Activated T-cell treated with anti-CD3 and anti-CD28 coated beads, Interleukin-2, amount 50 U/mL, for 4 hours (primary cell): ENCODE measurements at regions not wholly inside any gene's neighbourhood (a gene's known extent, or its start where the extent isn't known, plus 50 kb on each side); places are given as distances from the start of the nearest gene placed in this dataset.
"Not testable (repeated sequence)": the region's sequence is repeated elsewhere in the genome, so short reads cannot be mapped to it uniquely, and the experiment has no call there.

ENCODE experiments used
- ATAC-seq, 2 donors: fragments of 200-7000 bp; cut with Tn5 transposase; one replicate each; pipeline ENCODE4 v1.10.0; 2021
- DNase-seq: peaks from one replicate; pipeline ENCODE4 v3.0.0-alpha.2; 2020
- H3K27me3 Mint-ChIP-seq: one replicate; pipeline ENCODE4 v1.8.0; 2021; ENCODE audit warnings: low read depth, mixed read lengths
- H3K36me3 Mint-ChIP-seq: one replicate; pipeline ENCODE4 v1.8.0; 2022; ENCODE audit warnings: mixed read lengths; ENCODE audit not compliant: insufficient read depth
- H3K4me1 Mint-ChIP-seq: one replicate; pipeline ENCODE4 v1.8.0; 2021; ENCODE audit warnings: low read depth, mixed read lengths
- H3K4me3 Mint-ChIP-seq: one replicate; pipeline ENCODE4 v1.8.0; 2021; ENCODE audit warnings: mild to moderate bottlenecking, moderate library complexity, mixed read lengths
- H3K9me3 Mint-ChIP-seq: one replicate; pipeline ENCODE4 v1.8.0; 2021; ENCODE audit warnings: mixed read lengths

GRCh38 chr13:39825886-39826285 is 170.4 kb downstream of the COG6 start:
- Mint-ChIP-seq H3K36me3 (no peaks in the 10 kb centered on the region), H3K27me3 (no peaks in the 10 kb centered on the region), H3K4me1 (peaks cover 27% of the 10 kb centered on the region), H3K4me3 (no peak overlapping the region), H3K9me3 (no peaks in the 10 kb centered on the region)
- DNase-seq (no peak), ATAC-seq (no peak)

GRCh38 chr13:39835253-39835652 is 179.8 kb downstream of the COG6 start:
- peaks cover 2% of the 10 kb centered on the region for H3K27me3 Mint-ChIP-seq
- no peaks in the 10 kb centered on the region for H3K36me3 Mint-ChIP-seq
- no peak overlapping the region for H3K4me3 Mint-ChIP-seq
- ATAC-seq (no peak), DNase-seq (no peak)
- H3K4me1 Mint-ChIP-seq = no peaks in the 10 kb centered on the region
- H3K9me3 Mint-ChIP-seq = peaks cover 5% of the 10 kb centered on the region

- Mint-ChIP-seq H3K27me3 (peaks cover 2% of the 10 kb centered on the region), H3K36me3 (no peaks in the 10 kb centered on the region), H3K4me1 (no peaks in the 10 kb centered on the region), H3K9me3 (peaks cover 5% of the 10 kb centered on the region), H3K4me3 (no peak overlapping the region)
- no peak for DNase-seq
- ATAC-seq = no peak
These were observed 180.6 kb downstream of the COG6 start for GRCh38 chr13:39836038-39836437.

- H3K4me1 Mint-ChIP-seq, H3K4me3 Mint-ChIP-seq: not testable (repeated sequence)
These were observed 182.4 kb downstream of the COG6 start for GRCh38 chr13:39837866-39838265.

GRCh38 chr13:39840201-39840600 is 184.7 kb downstream of the COG6 start:
- Mint-ChIP-seq H3K4me3 (no peak overlapping the region), H3K36me3 (no peaks in the 10 kb centered on the region), H3K9me3 (no peaks in the 10 kb centered on the region), H3K4me1 (no peaks in the 10 kb centered on the region), H3K27me3 (no peaks in the 10 kb centered on the region)
- DNase-seq = no peak
- no peak for ATAC-seq

More at GRCh38 chr13:39837866-39838265, 182.4 kb downstream of the COG6 start:
- not testable (repeated sequence) for DNase-seq, H3K36me3 Mint-ChIP-seq, H3K9me3 Mint-ChIP-seq, ATAC-seq, H3K27me3 Mint-ChIP-seq

- H3K4me3 Mint-ChIP-seq = no peak overlapping the region
- H3K9me3 Mint-ChIP-seq = peaks cover 10% of the 10 kb centered on the region
- no peaks in the 10 kb centered on the region for H3K4me1 Mint-ChIP-seq
- ATAC-seq (no peak), DNase-seq (no peak)
- H3K27me3 Mint-ChIP-seq = peaks cover 4% of the 10 kb centered on the region
- no peaks in the 10 kb centered on the region for H3K36me3 Mint-ChIP-seq
These were observed 191.9 kb downstream of the COG6 start for GRCh38 chr13:39847336-39847735.

GRCh38 chr13:39855236-39855635 is 199.8 kb downstream of the COG6 start:
- H3K36me3 Mint-ChIP-seq = peaks cover 4% of the 10 kb centered on the region
- peaks cover 20% of the 10 kb centered on the region for H3K9me3 Mint-ChIP-seq
- no peaks in the 10 kb centered on the region for H3K4me1 Mint-ChIP-seq
- ATAC-seq (no peak), DNase-seq (no peak)
- peaks cover 14% of the 10 kb centered on the region for H3K27me3 Mint-ChIP-seq
- no peak overlapping the region for H3K4me3 Mint-ChIP-seq

- H3K27me3 Mint-ChIP-seq = peaks cover 13% of the 10 kb centered on the region
- ATAC-seq (no peak), DNase-seq (no peak)
- H3K36me3 Mint-ChIP-seq = peaks cover 4% of the 10 kb centered on the region
- no peak overlapping the region for H3K4me3 Mint-ChIP-seq
- H3K4me1 Mint-ChIP-seq = no peaks in the 10 kb centered on the region
- peaks cover 15% of the 10 kb centered on the region for H3K9me3 Mint-ChIP-seq
These were observed 201.3 kb downstream of the COG6 start for GRCh38 chr13:39856714-39857113.

- H3K27me3 Mint-ChIP-seq = peaks cover 13% of the 10 kb centered on the region
- DNase-seq (no peak), ATAC-seq (no peak)
- no peak overlapping the region for H3K4me3 Mint-ChIP-seq
- H3K9me3 Mint-ChIP-seq = peaks cover 4% of the 10 kb centered on the region
- H3K4me1 Mint-ChIP-seq = no peaks in the 10 kb centered on the region
- H3K36me3 Mint-ChIP-seq = no peaks in the 10 kb centered on the region
These were observed 203.3 kb downstream of the COG6 start for GRCh38 chr13:39858794-39859193.

GRCh38 chr13:39859898-39860297 is 204.4 kb downstream of the COG6 start:
- Mint-ChIP-seq H3K4me3 (no peak overlapping the region), H3K36me3 (no peaks in the 10 kb centered on the region), H3K4me1 (no peaks in the 10 kb centered on the region), H3K27me3 (peaks cover 9% of the 10 kb centered on the region), H3K9me3 (no peaks in the 10 kb centered on the region)
- ATAC-seq = no peak
- no peak for DNase-seq

GRCh38 chr13:39862900-39863299 is 207.4 kb downstream of the COG6 start:
- ATAC-seq = no peak
- peaks cover 5% of the 10 kb centered on the region for H3K27me3 Mint-ChIP-seq
- H3K36me3 Mint-ChIP-seq = no peaks in the 10 kb centered on the region
- no peak overlapping the region for H3K4me3 Mint-ChIP-seq
- no peak for DNase-seq
- no peaks in the 10 kb centered on the region for H3K9me3 Mint-ChIP-seq
- peaks cover 2% of the 10 kb centered on the region for H3K4me1 Mint-ChIP-seq

- Mint-ChIP-seq H3K27me3 (peaks cover 5% of the 10 kb centered on the region), H3K4me1 (peaks cover 2% of the 10 kb centered on the region), H3K4me3 (no peak overlapping the region), H3K36me3 (no peaks in the 10 kb centered on the region), H3K9me3 (no peaks in the 10 kb centered on the region)
- DNase-seq (no peak), ATAC-seq (no peak)
These were observed 208.8 kb downstream of the COG6 start for GRCh38 chr13:39864221-39864620.

GRCh38 chr13:39866722-39867121 is 211.3 kb downstream of the COG6 start:
- no peak overlapping the region for H3K4me3 Mint-ChIP-seq
- peaks cover 5% of the 10 kb centered on the region for H3K27me3 Mint-ChIP-seq
- H3K9me3 Mint-ChIP-seq = no peaks in the 10 kb centered on the region
- no peak for DNase-seq
- peaks cover 2% of the 10 kb centered on the region for H3K4me1 Mint-ChIP-seq
- no peaks in the 10 kb centered on the region for H3K36me3 Mint-ChIP-seq
- peak in 1 of 2 donors; percentile 25 for ATAC-seq

- Mint-ChIP-seq H3K36me3 (no peaks in the 10 kb centered on the region), H3K9me3 (no peaks in the 10 kb centered on the region), H3K27me3 (peaks cover 5% of the 10 kb centered on the region), H3K4me3 (no peak overlapping the region), H3K4me1 (peaks cover 2% of the 10 kb centered on the region)
- ATAC-seq (no peak), DNase-seq (no peak)
These were observed 212.3 kb downstream of the COG6 start for GRCh38 chr13:39867807-39868206.

- Mint-ChIP-seq H3K36me3 (no peaks in the 10 kb centered on the region), H3K9me3 (no peaks in the 10 kb centered on the region), H3K4me3 (no peak overlapping the region), H3K4me1 (peaks cover 2% of the 10 kb centered on the region), H3K27me3 (peaks cover 5% of the 10 kb centered on the region)
- ATAC-seq (no peak), DNase-seq (no peak)
These were observed 214.8 kb downstream of the COG6 start for GRCh38 chr13:39870197-39870747.
